K562 (cell line): ENCODE measurements at regions not wholly inside any gene's neighbourhood (a gene's known extent, or its start where the extent isn't known, plus 50 kb on each side); places are given as distances from the start of the nearest gene placed in this dataset.

Experiments
- CBFA2T3 ChIP-seq: fragments of 450-650 bp; IDR thresholded peaks from 2 replicates; pipeline ENCODE4 v1.6.1; 2017
- CTCF ChIP-seq, 3 experiments: IDR thresholded peaks in 2 of 3; conservative IDR thresholded peaks in 1 of 3; 2 replicates each; pipeline ENCODE4 v1.5.1; 2011 to 2012; ENCODE audit warnings: low read length in 3 of 3, mild to moderate bottlenecking in 3 of 3, control low read depth in 2 of 3, improper control_type of control experiment in 1 of 3, inconsistent platforms in 1 of 3, low read depth in 1 of 3, mixed read lengths in 1 of 3, moderate library complexity in 1 of 3; ENCODE audit not compliant: insufficient read depth in 2 of 3
- HES1 ChIP-seq: fragments of 450-650 bp; IDR thresholded peaks from 2 replicates; pipeline ENCODE4 v1.6.1; 2016; ENCODE audit warnings: low read depth, mild to moderate bottlenecking, moderate library complexity
- KLF16 ChIP-seq: IDR thresholded peaks from 2 replicates; pipeline ENCODE4 v1.6.1; 2016; ENCODE audit warnings: antibody characterized with exemption
- MXI1 ChIP-seq: IDR thresholded peaks from 2 replicates; pipeline ENCODE4 v1.6.1; 2011; ENCODE audit warnings: low read depth, mild to moderate bottlenecking, improper control_type of control experiment, low read length
- PRPF4 ChIP-seq: fragments of 200-400 bp; formaldehyde crosslinking; IDR thresholded peaks from one replicate; pipeline ENCODE4 v1.6.1; 2017; ENCODE audit warnings: low read length, low read depth, mild to moderate bottlenecking; ENCODE audit not compliant: insufficient read depth, poor library complexity, severe bottlenecking
- STAT6 ChIP-seq: sonication (generic); formaldehyde crosslinking; IDR thresholded peaks from 2 replicates; pipeline ENCODE4 v1.8.1; 2023; ENCODE audit warnings: mild to moderate bottlenecking, missing genetic modification reagents
- ZNF146 ChIP-seq: IDR thresholded peaks from one replicate; pipeline ENCODE4 v1.6.1; 2018; ENCODE audit warnings: missing compliant biosample characterization; ENCODE audit not compliant: unreplicated experiment
- ZNF407 ChIP-seq: fragments of 450-650 bp; IDR thresholded peaks from 2 replicates; pipeline ENCODE4 v1.6.1; 2016; ENCODE audit warnings: low read depth

GRCh38 chr17:79241616-79242015 is 167.0 kb downstream of the ENGASE start:
- no peak for TF ChIP-seq ZNF146
- TF ChIP-seq MXI1: no peak
- no peak for TF ChIP-seq ZNF407
- TF ChIP-seq CBFA2T3: no peak
- no peak for TF ChIP-seq CTCF (IDR thresholded peaks at IDR 0.05 in 2 of 3, conservative IDR thresholded peaks at IDR 0.05 in 1 of 3; ENCODE audit: insufficient read depth in 2 of 3, low read depth in 1 of 3, low read length in 3 of 3)
- TF ChIP-seq PRPF4: no peak
- TF ChIP-seq HES1: no peak
- no peak for TF ChIP-seq KLF16
- no peak for TF ChIP-seq STAT6
